ENCODE measurements at regions not wholly inside any gene's neighbourhood (a gene's known extent, or its start where the extent isn't known, plus 50 kb on each side); places are given as distances from the start of the nearest gene placed in this dataset.

DNA sequence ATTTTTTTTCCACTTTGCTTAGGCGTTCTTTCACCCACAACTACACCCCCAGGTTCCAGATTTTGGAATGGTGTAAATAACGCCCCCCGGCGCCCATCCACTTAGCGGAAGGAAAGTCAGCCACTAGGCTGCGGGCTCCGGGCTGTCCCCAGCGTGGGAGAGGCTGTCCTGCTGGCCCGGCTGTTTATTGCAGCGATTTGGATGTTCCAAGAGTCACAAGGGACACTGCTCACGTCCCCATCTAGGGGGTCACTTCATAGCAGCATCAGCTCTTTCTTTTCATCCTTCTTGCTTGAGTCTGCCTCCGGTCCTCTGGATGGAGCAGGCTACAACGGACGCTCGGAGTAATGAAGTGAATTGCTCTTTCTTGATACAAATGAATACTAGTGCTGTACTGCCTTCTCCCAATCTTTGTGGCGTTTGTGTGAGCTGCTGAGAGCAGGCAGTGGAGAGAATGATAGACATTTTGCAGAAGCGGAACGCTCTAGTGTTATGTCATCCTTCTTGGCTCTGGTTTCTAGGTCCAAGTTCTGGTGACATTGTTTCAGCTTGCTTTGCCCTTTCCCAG, 50.7 kb upstream of the PAIP2B start:
- H3K4me3 ChIP-seq (ENCODE audit: low read length), result peak overlapping the region; percentile 74
- peak overlapping the region; percentile 58 for H3K9ac ChIP-seq (ENCODE audit: low read depth, low read length)
- H3K4me2 ChIP-seq (ENCODE audit: low read length), result peak overlapping the region; percentile 92
- H3K27me3 ChIP-seq (ENCODE audit: control insufficient read depth, insufficient read depth, low read length), result peaks cover under 1% of the 10 kb centered on the region
- H3K36me3 ChIP-seq (ENCODE audit: insufficient read depth, low read length), result no peaks in the 10 kb centered on the region
- H3K4me1 ChIP-seq (ENCODE audit: control insufficient read depth, insufficient read depth, low read length), result peaks cover 8% of the 10 kb centered on the region
- H3K9me3 ChIP-seq (replicated peaks; ENCODE audit: low read length), result no peaks in the 10 kb centered on the region

DNA sequence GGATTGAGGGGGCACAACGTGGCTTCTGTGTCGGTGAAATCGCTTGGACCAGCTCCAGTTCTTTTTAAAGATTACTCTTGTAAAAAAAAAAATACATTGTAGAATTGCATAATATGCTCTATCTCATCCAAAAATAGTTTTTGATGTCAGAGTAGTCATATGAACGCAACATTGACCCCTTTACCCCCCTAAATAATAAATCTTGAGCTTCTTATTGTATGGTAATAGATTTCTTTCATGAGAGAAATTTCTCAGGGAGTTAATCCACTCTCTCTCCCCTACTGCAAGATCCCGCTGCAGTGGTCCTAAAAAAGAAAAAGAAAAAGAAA, 50.2 kb upstream of the PAIP2B start:
- H3K9ac ChIP-seq (ENCODE audit: low read depth, low read length), result peak overlapping the region; percentile 58
- H3K4me1 ChIP-seq (ENCODE audit: control insufficient read depth, insufficient read depth, low read length), result peaks cover 8% of the 10 kb centered on the region
- H3K36me3 ChIP-seq (ENCODE audit: insufficient read depth, low read length), result no peaks in the 10 kb centered on the region
- peak overlapping the region; percentile 74 for H3K4me3 ChIP-seq (ENCODE audit: low read length)
- H3K27me3 ChIP-seq (ENCODE audit: control insufficient read depth, insufficient read depth, low read length), result peaks cover 4% of the 10 kb centered on the region
- H3K4me2 ChIP-seq (ENCODE audit: low read length), result peak overlapping the region; percentile 92
- H3K9me3 ChIP-seq (replicated peaks; ENCODE audit: low read length), result no peaks in the 10 kb centered on the region

DNA sequence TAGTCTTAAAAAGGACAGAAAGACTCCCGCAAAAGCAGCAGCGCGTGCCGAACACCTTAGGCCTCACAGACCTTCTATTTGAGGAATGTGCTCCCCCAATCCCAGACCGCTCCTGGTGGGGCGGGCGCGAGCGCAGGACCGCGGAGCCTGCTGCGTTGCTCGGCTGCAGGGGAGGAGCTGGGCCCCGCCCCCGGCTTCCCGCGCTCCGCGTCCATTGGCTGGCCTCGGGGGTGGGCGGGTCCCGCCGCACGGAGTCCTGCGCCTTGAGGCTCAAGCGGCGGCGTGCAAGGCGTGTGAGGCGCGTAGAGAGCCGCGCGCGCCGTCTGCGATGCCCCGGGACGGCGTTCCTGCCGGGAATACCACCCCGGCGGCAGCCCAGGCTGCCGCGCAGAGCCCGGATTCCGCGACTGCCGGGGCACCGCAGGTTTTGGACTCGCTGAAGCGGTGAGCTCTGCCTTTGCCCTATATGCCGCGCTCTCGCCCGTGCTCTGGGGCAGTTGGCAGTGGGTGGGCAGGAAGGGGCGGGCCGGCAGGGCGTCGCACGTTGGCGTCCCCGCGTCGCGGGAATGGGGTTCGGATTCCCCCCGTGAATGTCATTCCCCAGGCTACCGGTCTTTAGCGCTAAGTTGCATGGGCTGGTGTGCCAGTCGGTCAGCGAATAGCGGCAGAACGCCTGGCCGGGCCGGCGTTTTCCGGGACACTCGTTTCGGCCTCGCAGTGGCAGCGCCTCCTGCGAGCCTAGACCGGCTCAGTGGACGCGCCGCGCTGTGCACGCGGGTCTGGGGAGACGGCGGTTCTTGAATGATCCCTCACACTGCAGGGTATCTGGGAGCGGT, 49.6 kb upstream of the PAIP2B start:
- Histone ChIP-seq H3K27me3 (ENCODE audit: control insufficient read depth, insufficient read depth, low read length) (peaks cover 7% of the 10 kb centered on the region), H3K9ac (ENCODE audit: low read depth, low read length) (peak overlapping the region; percentile 58), H3K36me3 (ENCODE audit: insufficient read depth, low read length) (no peaks in the 10 kb centered on the region)

More for the DNA sequence above, 49.6 kb upstream of the PAIP2B start:
- Histone ChIP-seq H3K4me3 (ENCODE audit: low read length) (peak overlapping the region; percentile 74), H3K9me3 (replicated peaks; ENCODE audit: low read length) (no peaks in the 10 kb centered on the region), H3K4me2 (ENCODE audit: low read length) (peak overlapping the region; percentile 92), H3K4me1 (ENCODE audit: control insufficient read depth, insufficient read depth, low read length) (peaks cover 8% of the 10 kb centered on the region)

All from skeletal muscle satellite cell (primary cell).